ENCODE measurements at regions not wholly inside any gene's neighbourhood (a gene's known extent, or its start where the extent isn't known, plus 50 kb on each side); places are given as distances from the start of the nearest gene placed in this dataset.

DNA sequence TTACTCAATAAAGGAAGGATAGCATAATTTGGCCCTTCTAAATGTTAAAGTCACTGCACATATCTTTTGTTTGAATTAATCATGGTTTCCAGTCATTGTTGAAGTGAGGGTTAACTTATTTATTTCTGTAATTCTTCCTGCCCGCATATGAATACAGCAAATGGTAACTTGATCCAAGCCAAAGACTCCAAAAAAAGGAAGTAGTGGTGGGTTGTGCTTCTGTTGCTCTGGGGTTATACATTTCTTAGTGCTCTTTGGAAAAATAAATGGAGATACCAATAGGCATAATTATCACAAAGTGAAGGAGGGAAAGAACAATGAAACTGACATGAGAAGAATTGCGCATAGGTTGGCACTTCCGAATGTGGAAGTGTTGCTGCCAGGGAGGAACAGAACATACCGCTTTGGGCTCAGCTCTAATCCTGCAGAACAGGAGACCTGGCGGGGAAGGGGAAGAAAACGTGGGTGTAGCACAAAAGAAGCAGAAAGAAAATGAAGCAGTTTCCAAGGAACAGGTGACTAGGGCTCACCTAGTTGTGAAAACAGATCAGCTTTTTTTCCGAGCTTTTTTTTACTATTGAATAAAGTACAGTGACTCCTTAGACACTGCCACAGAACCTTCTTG lies 69.7 kb upstream of the TAF11L2 start:
- no peaks in the 10 kb centered on the region for H3K36me3 Mint-ChIP-seq (ENCODE audit: low read depth)
- TF ChIP-seq, protein P1, sequence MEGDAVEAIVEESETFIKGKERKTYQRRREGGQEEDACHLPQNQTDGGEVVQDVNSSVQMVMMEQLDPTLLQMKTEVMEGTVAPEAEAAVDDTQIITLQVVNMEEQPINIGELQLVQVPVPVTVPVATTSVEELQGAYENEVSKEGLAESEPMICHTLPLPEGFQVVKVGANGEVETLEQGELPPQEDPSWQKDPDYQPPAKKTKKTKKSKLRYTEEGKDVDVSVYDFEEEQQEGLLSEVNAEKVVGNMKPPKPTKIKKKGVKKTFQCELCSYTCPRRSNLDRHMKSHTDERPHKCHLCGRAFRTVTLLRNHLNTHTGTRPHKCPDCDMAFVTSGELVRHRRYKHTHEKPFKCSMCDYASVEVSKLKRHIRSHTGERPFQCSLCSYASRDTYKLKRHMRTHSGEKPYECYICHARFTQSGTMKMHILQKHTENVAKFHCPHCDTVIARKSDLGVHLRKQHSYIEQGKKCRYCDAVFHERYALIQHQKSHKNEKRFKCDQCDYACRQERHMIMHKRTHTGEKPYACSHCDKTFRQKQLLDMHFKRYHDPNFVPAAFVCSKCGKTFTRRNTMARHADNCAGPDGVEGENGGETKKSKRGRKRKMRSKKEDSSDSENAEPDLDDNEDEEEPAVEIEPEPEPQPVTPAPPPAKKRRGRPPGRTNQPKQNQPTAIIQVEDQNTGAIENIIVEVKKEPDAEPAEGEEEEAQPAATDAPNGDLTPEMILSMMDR (IDR thresholded peaks at IDR 0.05; ENCODE audit: unreplicated experiment in 3 of 3), result no peak
- H3K27ac Mint-ChIP-seq, result no peak overlapping the region
- H3K4me3 Mint-ChIP-seq, result no peak overlapping the region
- H3K4me1 Mint-ChIP-seq, result peaks cover 42% of the 10 kb centered on the region
- peaks cover 10% of the 10 kb centered on the region for H3K27me3 Mint-ChIP-seq (ENCODE audit: low read depth)
- no peaks in the 10 kb centered on the region for H3K9me3 Mint-ChIP-seq

DNA sequence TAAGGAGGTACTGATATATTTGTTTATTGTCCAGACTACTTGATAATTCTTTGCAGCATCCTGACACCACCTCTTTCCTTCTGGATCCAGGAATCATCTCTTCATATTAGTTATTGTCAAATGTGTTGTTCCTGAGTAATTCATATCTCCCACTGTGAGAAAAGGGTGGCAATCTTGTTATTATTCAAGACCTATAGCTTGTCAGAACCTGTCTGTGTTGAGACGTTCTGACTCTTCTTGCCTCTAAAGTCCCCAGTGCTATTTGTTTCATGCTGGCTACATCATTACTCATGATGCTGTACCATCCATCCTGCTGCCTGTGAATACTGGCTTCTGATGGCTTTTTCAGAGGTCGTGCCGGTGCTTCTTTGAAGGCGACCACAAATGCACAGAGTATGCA lies 68.7 kb upstream of the TAF11L2 start:
- Mint-ChIP-seq H3K36me3 (ENCODE audit: low read depth) (no peaks in the 10 kb centered on the region), H3K9me3 (no peaks in the 10 kb centered on the region), H3K4me1 (peaks cover 35% of the 10 kb centered on the region), H3K27ac (no peak overlapping the region), H3K27me3 (ENCODE audit: low read depth) (peaks cover 10% of the 10 kb centered on the region), H3K4me3 (no peak overlapping the region)
- TF ChIP-seq, protein P1 (IDR thresholded peaks at IDR 0.05; ENCODE audit: unreplicated experiment in 3 of 3), result no peak

DNA sequence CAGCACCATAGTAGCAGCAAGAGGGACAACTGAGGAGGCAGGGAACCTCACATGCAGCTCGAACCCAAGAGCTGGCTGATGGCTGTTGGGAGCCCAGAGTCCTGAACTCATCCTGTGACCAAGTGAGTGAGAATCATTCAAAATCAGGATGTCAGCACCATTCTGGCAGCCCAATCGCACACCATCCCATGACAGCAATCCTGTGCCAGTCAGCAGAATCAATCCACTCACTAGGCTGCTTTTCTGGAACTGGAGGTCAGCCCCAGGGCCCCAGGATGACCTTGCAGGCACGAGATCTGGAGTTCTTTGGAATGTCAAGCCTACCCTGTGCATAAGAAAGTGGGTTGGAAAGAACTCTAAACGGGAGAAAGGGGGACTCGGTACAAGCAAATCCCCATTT lies 67.8 kb upstream of the TAF11L2 start:
- Mint-ChIP-seq H3K9me3 (no peaks in the 10 kb centered on the region), H3K36me3 (ENCODE audit: low read depth) (no peaks in the 10 kb centered on the region), H3K4me1 (peaks cover 27% of the 10 kb centered on the region), H3K27ac (no peak overlapping the region), H3K4me3 (no peak overlapping the region), H3K27me3 (ENCODE audit: low read depth) (peaks cover 10% of the 10 kb centered on the region)
- TF ChIP-seq, protein P1 (IDR thresholded peaks at IDR 0.05; ENCODE audit: unreplicated experiment in 3 of 3), result no peak

DNA sequence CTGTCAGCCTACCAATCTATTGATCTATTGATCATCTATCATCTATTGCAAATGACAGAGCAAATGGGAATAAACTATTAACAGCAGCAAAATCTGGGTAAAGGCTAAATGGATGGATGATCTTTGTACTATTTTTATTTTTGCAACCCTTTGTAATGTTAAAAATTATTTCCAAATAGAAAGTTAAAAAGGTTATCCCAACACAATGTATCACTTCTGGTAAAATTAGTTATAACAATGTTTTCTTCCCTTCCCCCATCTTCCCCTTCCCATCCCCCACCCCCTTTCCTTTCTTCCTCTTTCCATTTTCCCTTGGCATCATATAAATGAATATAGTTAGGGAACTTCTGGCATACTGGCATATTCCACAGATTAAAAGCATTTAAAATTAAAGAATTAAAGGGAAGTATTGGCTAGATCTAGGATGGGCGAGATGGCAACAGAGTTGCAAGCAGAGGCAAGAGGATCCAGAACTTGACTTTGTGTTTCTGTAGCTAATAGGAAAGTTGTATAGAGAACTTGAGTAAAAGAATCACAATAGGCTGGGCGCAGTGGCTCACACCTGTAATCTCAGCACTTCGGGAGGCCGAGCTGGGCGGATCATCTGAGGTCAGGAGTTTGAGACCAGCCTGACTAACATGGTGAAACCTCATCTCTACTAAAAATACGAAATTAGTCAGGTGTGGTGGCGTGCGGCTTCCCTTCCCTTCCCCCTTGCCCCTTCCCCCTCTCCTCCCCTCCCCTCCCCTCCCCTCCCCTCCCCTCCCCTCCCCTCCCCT lies 66.6 kb upstream of the TAF11L2 start:
- peaks cover 24% of the 10 kb centered on the region for H3K4me1 Mint-ChIP-seq
- H3K9me3 Mint-ChIP-seq, result no peaks in the 10 kb centered on the region
- H3K27ac Mint-ChIP-seq, result no peak overlapping the region
- TF ChIP-seq, protein P1 (IDR thresholded peaks at IDR 0.05; ENCODE audit: unreplicated experiment in 3 of 3), result no peak
- no peaks in the 10 kb centered on the region for H3K36me3 Mint-ChIP-seq (ENCODE audit: low read depth)
- H3K27me3 Mint-ChIP-seq (ENCODE audit: low read depth), result peaks cover 10% of the 10 kb centered on the region
- no peak overlapping the region for H3K4me3 Mint-ChIP-seq

DNA sequence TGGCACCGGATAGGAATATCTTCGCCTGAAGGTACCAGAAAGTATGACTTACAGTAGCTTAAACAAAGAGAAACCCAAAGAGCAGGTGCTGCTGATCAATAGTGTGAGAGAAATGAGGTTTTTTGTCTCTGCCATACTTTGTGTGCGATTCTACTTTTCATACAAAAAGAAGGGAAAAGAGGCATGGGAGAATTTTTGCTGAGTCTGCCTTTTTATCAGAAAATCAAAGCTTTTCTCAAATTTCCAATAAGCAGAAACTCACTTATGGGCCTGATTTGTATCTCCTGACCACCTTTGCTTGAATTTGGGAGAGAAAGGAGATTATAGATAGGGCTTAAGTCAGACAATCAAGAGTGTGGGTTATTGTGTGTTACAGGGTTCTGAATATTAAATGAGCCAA lies 65.5 kb upstream of the TAF11L2 start:
- Mint-ChIP-seq H3K27ac (no peak overlapping the region), H3K4me1 (peaks cover 29% of the 10 kb centered on the region), H3K36me3 (ENCODE audit: low read depth) (no peaks in the 10 kb centered on the region), H3K9me3 (peaks cover 5% of the 10 kb centered on the region), H3K4me3 (no peak overlapping the region), H3K27me3 (ENCODE audit: low read depth) (peaks cover 10% of the 10 kb centered on the region)
- TF ChIP-seq, protein P1 (IDR thresholded peaks at IDR 0.05; ENCODE audit: unreplicated experiment in 3 of 3), result no peak

Data from nephron (organoid).